Urothelium cell line (cell line): ENCODE measurements at regions not wholly inside any gene's neighbourhood (a gene's known extent, or its start where the extent isn't known, plus 50 kb on each side); places are given as distances from the start of the nearest gene placed in this dataset.
"Not testable (repeated sequence)": the region's sequence is repeated elsewhere in the genome, so short reads cannot be mapped to it uniquely, and the experiment has no call there.

Experiments
- DNase-seq: peaks from one replicate; pipeline ENCODE4 v3.0.0; 2011; ENCODE audit warnings: low spot score, mixed read lengths
- FAIRE-seq: peaks from 2 replicates; lab custom pipeline; 2011; peaks lifted over from hg19 to GRCh38; lab: Jason Lieb, UNC

GRCh38 chr18:71321319-71321718 is 1032.5 kb downstream of the SOCS6 start:
- DNase-seq, result no peak
- no peak for FAIRE-seq

- no peak for DNase-seq
- FAIRE-seq, result no peak
These were observed 1016.0 kb downstream of the SOCS6 start for GRCh38 chr18:71304856-71305255.

DNA sequence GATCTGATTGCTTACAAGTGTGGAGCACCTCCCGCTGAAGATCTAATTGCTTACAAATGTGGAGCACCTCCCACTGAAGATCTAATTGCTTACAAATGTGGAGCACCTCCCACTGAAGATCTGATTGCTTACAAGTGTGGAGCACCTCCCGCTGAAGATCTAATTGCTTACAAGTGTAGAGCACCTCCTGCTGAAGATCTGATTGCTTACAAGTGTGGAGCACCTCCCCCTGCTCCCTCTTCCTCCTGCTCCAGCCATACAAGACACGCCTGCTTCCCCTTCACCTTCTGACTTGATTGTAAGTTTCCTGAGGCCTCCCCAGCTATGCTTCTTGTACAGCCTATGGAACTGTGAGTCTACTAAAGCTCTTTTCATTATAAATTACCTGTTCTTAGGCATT is 1014.9 kb downstream of the SOCS6 start:
- DNase-seq, FAIRE-seq: not testable (repeated sequence)

DNA sequence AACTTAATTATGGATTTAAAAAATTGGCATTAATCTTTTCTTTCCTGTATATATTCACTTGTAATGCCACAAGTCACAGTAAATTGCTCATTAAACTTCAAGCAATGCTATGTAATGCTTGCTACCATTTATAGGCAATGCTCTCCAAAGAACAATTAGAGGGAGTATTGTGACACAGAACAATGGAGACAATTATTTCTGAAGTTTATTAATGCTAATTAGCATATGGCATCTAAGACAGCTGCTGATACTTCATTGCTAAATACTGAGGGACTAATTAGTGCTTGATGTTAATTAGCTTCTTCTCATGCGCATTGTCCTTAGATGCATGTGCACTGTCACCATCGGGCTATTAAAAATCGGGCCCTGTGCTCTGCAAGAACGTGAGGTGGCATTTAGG is 1012.8 kb downstream of the SOCS6 start:
- no peak for DNase-seq
- FAIRE-seq, result no peak

- FAIRE-seq, DNase-seq: not testable (repeated sequence)
These were observed 1005.4 kb downstream of the SOCS6 start for GRCh38 chr18:71294201-71294600.

DNA sequence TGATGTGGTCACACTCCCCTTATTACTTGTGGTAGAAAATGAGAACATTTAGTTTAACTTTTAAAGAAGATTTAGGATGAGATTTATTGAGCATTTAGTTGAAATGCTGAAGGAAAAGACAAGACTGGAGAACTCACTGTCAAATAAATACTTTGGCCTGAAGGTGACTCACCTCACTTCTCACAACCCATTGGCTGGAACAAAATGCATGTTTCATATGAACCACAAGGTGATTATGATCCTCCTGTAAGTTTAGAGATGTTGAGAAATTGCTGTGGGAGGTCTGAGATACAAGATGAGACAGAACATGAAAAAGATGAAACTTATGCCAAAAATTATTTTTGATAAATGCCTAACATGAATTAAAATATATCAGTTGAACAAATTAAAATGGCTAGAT is 1004.5 kb downstream of the SOCS6 start:
- DNase-seq (no peak), FAIRE-seq (no peak)

GRCh38 chr18:71287268-71287667 is 998.4 kb downstream of the SOCS6 start:
- FAIRE-seq (no peak), DNase-seq (no peak)

GRCh38 chr18:71252351-71252865 is 963.6 kb downstream of the SOCS6 start:
- no peak for FAIRE-seq

GRCh38 chr18:71250191-71250590 is 961.3 kb downstream of the SOCS6 start:
- FAIRE-seq (no peak), DNase-seq (no peak)

More at GRCh38 chr18:71252351-71252865, 963.6 kb downstream of the SOCS6 start:
- DNase-seq, result no peak

GRCh38 chr18:71249791-71250190 is 960.9 kb downstream of the SOCS6 start:
- DNase-seq (no peak), FAIRE-seq (no peak)

GRCh38 chr18:71242981-71243380 is 954.1 kb downstream of the SOCS6 start:
- FAIRE-seq (no peak), DNase-seq (no peak)

GRCh38 chr18:71238974-71239624 is 950.3 kb downstream of the SOCS6 start:
- no peak for FAIRE-seq
- no peak for DNase-seq

- DNase-seq (no peak), FAIRE-seq (no peak)
These were observed 948.8 kb downstream of the SOCS6 start for GRCh38 chr18:71237641-71238040.

DNA sequence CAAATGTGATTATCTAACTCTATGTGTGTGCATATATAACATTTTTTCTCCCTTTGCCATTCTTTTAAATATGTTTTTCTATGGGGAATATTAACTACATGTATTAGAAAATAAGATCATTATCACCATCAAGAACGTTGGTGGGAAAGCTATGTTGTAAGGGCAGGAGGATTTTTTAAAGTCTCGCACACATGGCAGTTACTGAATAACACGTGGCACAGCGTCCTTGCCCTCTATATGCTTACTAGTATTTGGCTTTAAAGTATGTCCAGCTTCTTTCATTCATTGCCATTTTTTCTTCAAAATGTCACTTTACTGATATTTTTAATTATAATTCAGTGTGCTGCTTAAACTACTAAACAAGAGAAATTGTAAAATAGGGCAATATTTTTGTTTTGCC is 944.3 kb downstream of the SOCS6 start:
- DNase-seq, result no peak
- FAIRE-seq, result no peak

- no peak for FAIRE-seq
- DNase-seq, result no peak
These were observed 934.6 kb downstream of the SOCS6 start for GRCh38 chr18:71223486-71223885.

GRCh38 chr18:71221405-71221804 is 932.6 kb downstream of the SOCS6 start:
- FAIRE-seq (no peak), DNase-seq (no peak)

DNA sequence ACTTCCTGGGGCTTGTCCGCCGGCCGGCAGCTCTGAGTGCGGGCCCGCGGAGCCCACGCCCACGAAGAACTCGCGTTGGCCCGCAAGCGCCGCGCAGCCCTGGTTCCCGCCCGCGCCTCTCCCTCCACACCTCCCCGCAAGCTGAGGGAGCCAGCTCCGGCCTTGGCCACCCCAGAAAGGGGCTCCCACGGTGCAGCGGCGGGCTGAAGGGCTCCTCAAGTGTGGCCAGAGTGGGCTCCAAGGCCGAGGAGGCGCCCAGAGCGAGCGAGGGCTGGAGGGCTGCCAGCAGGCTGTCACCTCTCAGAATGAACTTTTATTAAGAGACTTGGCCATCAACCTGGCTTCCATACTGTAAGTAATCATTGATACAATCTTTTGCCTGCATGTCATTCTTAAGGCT is 923.9 kb downstream of the SOCS6 start:
- FAIRE-seq, DNase-seq: not testable (repeated sequence)

GRCh38 chr18:71212222-71212621 is 923.4 kb downstream of the SOCS6 start:
- no peak for DNase-seq
- no peak for FAIRE-seq

DNA sequence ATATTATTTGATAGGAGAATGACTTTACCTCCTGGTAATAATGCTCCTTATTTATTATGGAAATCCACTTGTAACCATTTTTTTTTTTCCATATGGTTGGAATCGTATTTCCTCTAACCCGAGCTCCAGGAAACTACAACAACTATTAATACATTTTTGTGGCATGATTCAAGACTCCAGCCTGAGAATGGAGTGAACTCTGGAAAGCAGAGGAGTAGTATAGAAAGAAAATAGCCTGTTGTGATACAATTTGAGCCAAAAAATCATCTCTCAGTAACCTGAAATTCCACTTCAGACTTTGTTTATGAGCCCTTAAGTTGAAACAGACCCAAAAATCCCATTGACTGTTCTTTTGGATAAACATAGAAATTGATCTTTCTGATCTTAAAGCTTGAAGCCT is 921.1 kb downstream of the SOCS6 start:
- no peak for FAIRE-seq
- DNase-seq, result no peak

- FAIRE-seq (no peak), DNase-seq (no peak)
These were observed 905.6 kb downstream of the SOCS6 start for GRCh38 chr18:71194438-71194837.

- DNase-seq, result no peak
- no peak for FAIRE-seq
These were observed 900.7 kb downstream of the SOCS6 start for GRCh38 chr18:71189581-71189980.

GRCh38 chr18:71168557-71169145 is 879.8 kb downstream of the SOCS6 start:
- FAIRE-seq (no peak), DNase-seq (peak; percentile 16)
